ENCODE measurements at regions not wholly inside any gene's neighbourhood (a gene's known extent, or its start where the extent isn't known, plus 50 kb on each side); places are given as distances from the start of the nearest gene placed in this dataset.
A peak's percentile ranks its signal among the peaks of the same experiment; 100 is the strongest.
"Not testable (repeated sequence)": the region's sequence is repeated elsewhere in the genome, so short reads cannot be mapped to it uniquely, and the experiment has no call there.

GRCh38 chr12:131637986-131638385 lies 72.9 kb upstream of the SFSWAP start:
- DNase-seq, result no peak

- DNase-seq, result peak in 7 of 58 donors; percentile 19 to 74 (median 38)
These were observed 71.5 kb upstream of the SFSWAP start for GRCh38 chr12:131639270-131639940.

- DNase-seq, result peak in 24 of 58 donors; percentile 8 to 80 (median 42)
These were observed 70.4 kb upstream of the SFSWAP start for GRCh38 chr12:131640525-131640924.

- DNase-seq, result no peak
These were observed 69.6 kb upstream of the SFSWAP start for GRCh38 chr12:131641315-131641714.

DNA sequence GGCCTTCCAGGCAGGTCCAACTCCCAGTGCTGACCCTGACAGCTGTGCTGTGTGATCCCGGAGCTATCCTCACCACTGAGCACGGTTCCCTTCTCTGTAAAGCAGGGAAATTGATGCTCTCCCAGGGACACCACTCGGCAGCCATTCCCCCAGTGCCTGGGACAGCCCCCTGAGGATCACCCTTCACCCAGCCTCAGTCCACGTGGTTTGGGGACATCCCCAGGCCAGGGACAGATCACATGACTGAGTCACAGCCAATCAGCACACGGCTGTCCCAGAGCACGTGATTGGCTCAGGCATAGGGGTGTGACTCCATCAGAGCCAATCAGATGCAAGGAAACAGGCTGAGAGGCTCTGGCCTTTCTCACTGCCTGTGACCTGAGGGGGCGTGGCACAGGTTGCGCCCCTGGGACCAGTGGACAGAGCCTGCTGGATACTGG lies 68.8 kb upstream of the SFSWAP start:
- DNase-seq, result no peak

DNA sequence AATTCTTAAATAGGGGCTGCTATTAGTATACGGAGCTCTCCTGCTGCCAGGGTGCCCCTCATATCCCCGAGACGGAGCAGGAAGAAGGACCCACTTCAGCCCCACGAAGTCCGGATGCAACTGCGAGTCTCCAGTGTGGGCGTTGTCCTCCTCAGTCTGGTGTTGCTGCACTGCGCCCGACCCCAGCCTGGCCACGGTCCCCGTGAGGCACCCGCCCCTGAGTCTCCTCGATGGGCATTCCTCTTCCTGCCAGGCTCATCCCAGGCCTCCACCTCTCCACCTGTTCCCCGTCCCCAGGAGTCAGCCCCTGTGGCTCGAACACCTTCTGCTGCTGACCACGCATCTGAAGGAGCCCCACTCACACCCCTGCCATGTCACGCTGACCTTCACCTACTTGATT lies 68.1 kb upstream of the SFSWAP start:
- DNase-seq, result no peak

- peak in 21 of 58 donors; percentile 11 to 65 (median 35) for DNase-seq
These were observed 67.0 kb upstream of the SFSWAP start for GRCh38 chr12:131643631-131644452.

- no peak for DNase-seq
These were observed 66.4 kb upstream of the SFSWAP start for GRCh38 chr12:131644481-131644880.

- DNase-seq, result not testable (repeated sequence)
These were observed 66.0 kb upstream of the SFSWAP start for GRCh38 chr12:131644917-131645316.

GRCh38 chr12:131645557-131645956 lies 65.3 kb upstream of the SFSWAP start:
- not testable (repeated sequence) for DNase-seq

GRCh38 chr12:131646444-131646843 lies 64.4 kb upstream of the SFSWAP start:
- DNase-seq, result not testable (repeated sequence)

- no peak for DNase-seq
These were observed 63.2 kb upstream of the SFSWAP start for GRCh38 chr12:131647667-131648066.

- DNase-seq, result not testable (repeated sequence)
These were observed 55.3 kb upstream of the SFSWAP start for GRCh38 chr12:131655469-131656174.

GRCh38 chr12:131656796-131657195 lies 54.1 kb upstream of the SFSWAP start:
- not testable (repeated sequence) for DNase-seq

- not testable (repeated sequence) for DNase-seq
These were observed 52.3 kb upstream of the SFSWAP start for GRCh38 chr12:131658605-131659004.

GRCh38 chr12:131659484-131659883 lies 51.4 kb upstream of the SFSWAP start:
- DNase-seq, result not testable (repeated sequence)

DNA sequence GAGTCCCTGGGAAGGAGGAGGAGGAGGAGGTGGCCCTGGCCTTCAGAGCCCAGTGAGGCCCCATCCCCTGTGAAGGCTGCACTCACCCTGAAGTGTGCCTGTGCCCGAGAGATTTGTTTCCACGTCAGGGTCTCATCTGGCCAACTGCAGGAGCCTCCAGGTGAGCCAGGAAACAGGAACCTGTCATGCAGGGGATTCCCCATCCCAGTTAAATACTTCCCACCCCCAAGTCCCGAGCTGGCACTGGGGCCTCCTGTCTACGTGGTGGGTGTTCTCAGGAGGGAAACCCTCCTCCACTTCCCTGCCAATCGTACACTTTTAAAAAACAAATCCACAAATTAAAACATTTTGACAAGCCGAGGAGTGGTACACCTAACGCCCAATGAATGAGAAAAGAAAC lies 50.9 kb upstream of the SFSWAP start:
- DNase-seq, result not testable (repeated sequence)

GRCh38 chr12:131660401-131660800 lies 50.5 kb upstream of the SFSWAP start:
- DNase-seq, result not testable (repeated sequence)
